IMR-90 (cell line): ENCODE measurements at regions not wholly inside any gene's neighbourhood (a gene's known extent, or its start where the extent isn't known, plus 50 kb on each side); places are given as distances from the start of the nearest gene placed in this dataset.

ENCODE experiments used
- BHLHE40 ChIP-seq: fragments of 150-350 bp; IDR thresholded peaks from 2 replicates; pipeline ENCODE4 v1.6.1; 2016; ENCODE audit warnings: mild to moderate bottlenecking, low read depth, low read length
- CEBPB ChIP-seq: IDR thresholded peaks from 2 replicates; pipeline ENCODE4 v1.6.1; 2012; ENCODE audit warnings: low read depth, low read length, improper control_type of control experiment
- CTCF ChIP-seq: conservative IDR thresholded peaks from 2 replicates; pipeline ENCODE4 v1.5.1; 2012; ENCODE audit warnings: mild to moderate bottlenecking, low read depth, low read length, improper control_type of control experiment
- FOS ChIP-seq: fragments of 150-350 bp; IDR thresholded peaks from 2 replicates; pipeline ENCODE4 v1.6.1; 2016; ENCODE audit warnings: low read depth, low read length
- MAFK ChIP-seq: IDR thresholded peaks from 2 replicates; pipeline ENCODE4 v1.6.1; 2012; ENCODE audit warnings: low read depth, low read length, improper control_type of control experiment
- MXI1 ChIP-seq: IDR thresholded peaks from 2 replicates; pipeline ENCODE4 v1.6.1; 2012; ENCODE audit warnings: low read depth, mild to moderate bottlenecking, low read length, moderate library complexity, borderline replicate concordance
- NFE2L2 ChIP-seq: fragments of 150-350 bp; IDR thresholded peaks from 2 replicates; pipeline ENCODE4 v1.6.1; 2016; ENCODE audit warnings: low read depth, mild to moderate bottlenecking, low read length
- POLR2A ChIP-seq: IDR thresholded peaks from 2 replicates; pipeline ENCODE4 v1.6.1; 2012; ENCODE audit warnings: mild to moderate bottlenecking, low read depth, low read length
- RAD21 ChIP-seq: IDR thresholded peaks from 2 replicates; pipeline ENCODE4 v1.6.1; 2012; ENCODE audit warnings: low read length, improper control_type of control experiment
- RCOR1 ChIP-seq: IDR thresholded peaks from 2 replicates; pipeline ENCODE4 v1.6.1; 2012; ENCODE audit warnings: mild to moderate bottlenecking, low read length, improper control_type of control experiment; ENCODE audit not compliant: insufficient replicate concordance
- RFX5 ChIP-seq: IDR thresholded peaks from 2 replicates; pipeline ENCODE4 v1.8.0; 2012; ENCODE audit warnings: low read depth, mild to moderate bottlenecking, low read length, moderate library complexity
- SMC3 ChIP-seq: fragments of 150-350 bp; IDR thresholded peaks from 2 replicates; pipeline ENCODE4 v1.6.1; 2016; ENCODE audit warnings: low read depth, mild to moderate bottlenecking, antibody characterized with exemption, low read length, moderate library complexity

- TF ChIP-seq CTCF (no peak), RFX5 (no peak), NFE2L2 (no peak), POLR2A (no peak), MAFK (no peak), CEBPB (no peak), SMC3 (no peak), RCOR1 (no peak), RAD21 (no peak), MXI1 (no peak), BHLHE40 (no peak), FOS (no peak)
These were observed 1163.4 kb upstream of the ATXN8OS start for GRCh38 chr13:68944272-68944671.
